ENCODE measurements at regions not wholly inside any gene's neighbourhood (a gene's known extent, or its start where the extent isn't known, plus 50 kb on each side); places are given as distances from the start of the nearest gene placed in this dataset.
A peak's percentile ranks its signal among the peaks of the same experiment; 100 is the strongest.

- no peak for DNase-seq
Measured at GRCh38 chr15:46735115-46735514, 982.2 kb upstream of the SEMA6D start.

DNA sequence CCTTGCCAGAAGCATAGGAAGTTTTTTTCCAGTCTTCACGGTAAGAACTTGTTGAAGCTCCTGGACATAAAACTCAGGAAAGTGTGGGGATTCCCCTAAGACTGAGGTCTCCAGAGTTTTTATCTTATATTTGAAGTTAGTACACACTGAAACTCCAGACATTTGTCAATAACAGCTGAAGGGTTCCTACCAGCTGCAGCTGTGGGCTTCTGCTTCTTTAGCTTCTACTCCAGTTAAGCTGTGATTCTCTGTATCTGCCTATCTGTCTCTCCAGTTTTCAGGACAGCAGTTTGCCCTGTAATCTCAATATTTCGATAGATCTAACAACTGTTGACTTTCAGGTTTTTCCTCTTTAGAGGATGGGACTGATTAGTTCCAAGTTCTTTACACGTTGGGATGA, 966.0 kb upstream of the SEMA6D start:
- DNase-seq = no peak

DNA sequence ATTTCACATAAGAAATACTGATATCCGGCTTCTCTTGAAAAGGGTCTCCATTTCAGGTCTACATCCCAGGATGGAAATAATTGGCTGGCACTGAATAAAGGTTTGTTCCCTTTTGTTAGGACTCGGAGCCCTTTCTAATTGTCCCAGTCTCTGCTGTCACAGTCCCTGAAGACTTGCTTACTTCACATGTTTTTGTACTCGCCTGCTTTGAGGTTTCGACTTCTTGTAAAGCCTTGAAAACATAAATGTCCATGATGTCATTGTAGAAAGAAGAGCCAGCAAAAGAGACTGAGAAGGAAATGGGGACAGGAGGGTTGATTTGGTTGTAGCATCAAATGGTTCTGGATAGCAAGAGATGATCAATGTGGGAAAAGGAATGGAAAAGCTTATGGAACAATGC, 963.4 kb upstream of the SEMA6D start:
- no peak for DNase-seq

DNA sequence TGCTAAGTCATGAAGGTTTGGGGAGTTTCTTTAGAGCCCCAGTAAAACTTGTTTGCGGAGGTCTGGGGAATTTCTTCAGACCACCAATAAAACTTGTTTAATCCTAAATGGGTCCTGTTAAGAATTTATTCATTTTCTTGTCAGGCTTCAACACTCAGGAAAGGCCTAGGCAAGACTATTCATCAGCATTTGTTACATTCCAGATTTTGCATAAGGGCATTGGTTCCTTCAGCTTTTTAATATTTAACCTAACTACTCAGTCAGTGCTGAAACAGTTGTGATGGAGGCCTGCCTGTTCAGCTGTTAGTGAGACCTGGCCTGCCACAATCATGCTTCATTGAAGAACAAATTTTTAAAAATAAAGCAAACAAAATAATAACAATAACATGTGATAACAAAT, 954.2 kb upstream of the SEMA6D start:
- no peak for DNase-seq

DNA sequence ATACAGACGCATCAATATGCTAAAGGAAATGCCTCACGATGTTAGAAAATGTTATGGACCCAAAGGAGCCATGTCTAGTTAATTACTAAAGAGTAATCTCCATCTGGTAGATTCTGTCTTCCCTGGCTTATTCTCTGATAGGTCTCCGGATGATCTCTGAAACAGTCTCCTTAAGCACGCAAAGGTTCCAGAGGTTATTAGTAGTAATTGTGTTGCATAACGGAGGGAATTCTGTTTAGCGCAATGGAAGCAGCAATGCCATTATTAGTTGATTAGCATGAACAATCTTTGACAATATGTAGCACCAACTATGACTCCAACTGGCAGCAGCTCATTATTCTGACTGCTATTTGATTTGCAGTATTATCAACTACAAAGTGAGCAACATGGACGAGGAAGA, 952.5 kb upstream of the SEMA6D start:
- no peak for DNase-seq

- DNase-seq = no peak
Measured at GRCh38 chr15:46766021-46766420, 951.3 kb upstream of the SEMA6D start.

GRCh38 chr15:46768287-46768686, 949.0 kb upstream of the SEMA6D start:
- no peak for DNase-seq

DNA sequence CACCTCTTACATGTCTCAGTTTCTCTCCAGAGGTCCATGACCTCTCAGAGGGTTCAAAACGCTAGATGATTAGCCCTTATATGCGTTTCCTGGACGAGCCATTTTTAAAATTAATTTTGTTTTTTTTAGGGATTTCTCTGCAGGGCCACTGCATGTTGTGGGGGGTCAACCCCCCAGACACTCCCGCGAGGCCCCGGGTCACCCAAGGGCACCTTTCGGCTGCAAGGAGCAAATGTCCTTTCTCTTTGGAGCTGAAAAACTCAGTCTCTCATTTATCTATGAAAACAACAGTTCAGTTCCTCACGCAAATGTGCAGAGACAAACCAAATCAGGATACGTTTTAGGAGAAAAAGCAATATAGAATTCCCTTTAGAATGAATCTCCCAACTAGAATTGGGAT, 944.3 kb upstream of the SEMA6D start:
- no peak for DNase-seq

DNA sequence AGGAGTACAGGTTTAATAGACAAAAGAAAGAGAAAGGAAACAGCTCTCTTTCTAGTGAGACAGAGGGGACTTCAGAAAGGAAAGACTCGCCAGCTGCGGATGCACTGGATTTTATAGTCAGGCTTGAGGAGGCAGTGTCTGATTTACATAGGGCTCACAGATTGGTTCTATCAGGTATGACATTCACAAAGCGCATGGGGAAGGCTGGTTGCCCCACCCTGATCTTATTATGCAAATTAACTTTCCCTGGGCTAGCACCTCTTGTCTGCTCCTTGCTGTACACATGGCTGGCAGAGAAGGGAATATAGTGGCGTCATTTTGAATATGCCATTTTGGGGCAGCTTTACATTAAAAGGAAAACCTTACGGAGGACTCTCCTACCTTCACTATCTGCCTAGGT, 938.4 kb upstream of the SEMA6D start:
- no peak for DNase-seq

GRCh38 chr15:46786590-46787285, 930.6 kb upstream of the SEMA6D start:
- DNase-seq = peak in 1 of 2 experiments; percentile 4

GRCh38 chr15:46795685-46796084, 921.6 kb upstream of the SEMA6D start:
- DNase-seq = no peak

- no peak for DNase-seq
Measured at GRCh38 chr15:46808834-46809233, 908.5 kb upstream of the SEMA6D start.

DNA sequence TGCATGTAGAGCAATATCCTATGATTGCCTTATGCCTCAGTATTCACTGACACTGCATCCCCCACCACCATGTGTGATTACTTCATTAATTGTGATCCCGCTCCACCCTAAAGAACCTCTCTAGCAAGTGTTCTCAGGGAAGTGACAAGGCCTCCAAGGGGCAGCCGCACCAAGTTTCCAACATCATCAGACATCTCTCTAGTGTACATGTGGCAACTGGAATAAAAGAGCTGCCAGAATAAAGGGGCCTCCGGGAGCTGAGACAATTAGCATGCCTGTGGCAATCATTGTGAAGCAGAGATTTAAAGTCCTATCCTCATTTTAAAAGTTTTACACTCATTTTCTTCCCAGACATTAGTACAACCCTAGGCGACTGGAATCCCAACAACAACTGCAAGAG, 902.1 kb upstream of the SEMA6D start:
- DNase-seq = no peak

GRCh38 chr15:46815765-46816164, 901.5 kb upstream of the SEMA6D start:
- DNase-seq = no peak

DNA sequence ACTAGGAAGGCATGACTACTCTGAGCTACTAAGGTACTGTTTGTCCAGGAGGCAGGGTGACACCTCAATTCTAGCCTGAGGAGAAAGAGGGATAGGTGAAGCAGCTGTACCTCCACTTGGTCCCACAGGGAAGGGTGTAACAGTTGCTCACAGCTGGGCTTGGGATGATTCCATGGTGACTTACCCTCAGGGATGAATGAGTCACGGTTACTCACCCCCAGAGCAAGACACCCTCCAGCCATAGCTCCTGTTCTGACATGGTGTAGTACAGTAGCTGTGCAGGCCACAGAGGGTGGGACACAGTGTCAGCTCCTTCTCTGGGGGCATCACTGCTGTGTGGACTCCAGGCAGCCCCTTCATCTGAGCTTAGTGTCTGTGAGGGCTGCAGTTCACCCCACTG, 868.6 kb upstream of the SEMA6D start:
- DNase-seq = no peak

DNA sequence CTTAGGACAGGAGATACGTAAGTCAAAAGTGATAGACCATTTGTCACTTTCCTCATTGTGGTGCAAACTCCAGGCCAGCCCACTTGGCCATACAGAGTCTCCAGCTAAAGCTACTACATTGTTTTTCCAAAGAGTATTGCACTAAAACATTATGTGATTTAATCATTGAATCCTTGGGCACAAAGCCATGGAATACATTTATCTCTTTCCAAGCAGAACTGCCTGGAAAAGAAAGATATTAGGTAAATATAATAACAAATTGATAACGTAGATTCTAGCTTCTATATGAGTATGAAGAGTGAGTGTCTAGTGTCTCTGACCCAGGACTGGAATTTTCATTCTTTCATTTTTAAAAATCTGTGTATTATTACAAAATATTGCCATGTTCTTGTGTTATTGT, 863.7 kb upstream of the SEMA6D start:
- no peak for DNase-seq

GRCh38 chr15:46854564-46854963, 862.7 kb upstream of the SEMA6D start:
- no peak for DNase-seq

- no peak for DNase-seq
Measured at GRCh38 chr15:46855388-46855787, 861.9 kb upstream of the SEMA6D start.

DNA sequence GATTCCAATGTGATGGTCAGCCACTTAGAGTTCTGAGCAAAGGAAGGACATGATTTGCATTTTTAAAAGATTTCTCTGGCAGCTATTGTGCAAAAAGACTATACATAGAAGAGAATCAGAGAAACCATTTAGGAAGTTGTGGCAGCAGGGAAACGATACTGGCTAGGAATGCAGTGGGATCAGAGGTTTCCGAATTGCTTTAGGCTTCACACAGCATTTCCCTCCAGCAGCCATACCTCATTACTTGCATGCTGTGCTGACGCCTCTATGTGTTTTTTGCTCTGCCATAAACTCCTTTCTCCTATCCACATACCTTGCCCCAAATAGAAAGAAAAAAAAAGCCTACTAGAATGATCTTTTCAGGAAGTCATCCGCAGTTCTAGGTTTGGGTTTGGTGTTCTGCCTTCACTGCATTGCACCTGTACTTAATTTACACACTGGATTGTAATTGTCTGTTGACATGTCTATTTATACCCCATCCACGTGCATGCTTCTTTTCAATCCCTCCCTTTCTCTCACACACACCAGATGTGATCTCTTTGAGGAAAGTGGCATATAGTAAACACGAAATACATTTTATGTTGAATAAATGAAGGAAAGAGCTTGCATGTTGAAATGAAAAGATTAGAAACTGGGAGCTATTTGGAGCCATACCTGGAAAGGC, 860.3 kb upstream of the SEMA6D start:
- DNase-seq = no peak

DNA sequence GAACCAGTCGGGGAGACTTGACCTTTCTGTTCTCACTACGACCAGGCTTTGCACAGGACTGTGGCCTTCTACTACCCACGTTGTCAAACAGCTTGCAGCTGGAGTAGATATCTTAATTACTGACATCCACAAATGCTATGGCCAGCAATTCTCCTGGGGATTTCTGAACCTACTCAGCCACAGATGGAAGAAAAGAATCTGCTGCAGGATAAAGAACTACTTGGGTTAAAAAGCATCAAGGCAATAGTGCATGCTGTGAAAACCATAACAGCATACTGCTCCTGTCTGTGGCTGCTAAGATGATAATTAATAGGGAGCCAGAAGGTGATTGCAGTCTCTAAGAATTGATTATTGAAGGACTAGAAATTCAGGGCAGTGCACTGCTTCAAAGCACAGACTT, 859.2 kb upstream of the SEMA6D start:
- DNase-seq = no peak

DNA sequence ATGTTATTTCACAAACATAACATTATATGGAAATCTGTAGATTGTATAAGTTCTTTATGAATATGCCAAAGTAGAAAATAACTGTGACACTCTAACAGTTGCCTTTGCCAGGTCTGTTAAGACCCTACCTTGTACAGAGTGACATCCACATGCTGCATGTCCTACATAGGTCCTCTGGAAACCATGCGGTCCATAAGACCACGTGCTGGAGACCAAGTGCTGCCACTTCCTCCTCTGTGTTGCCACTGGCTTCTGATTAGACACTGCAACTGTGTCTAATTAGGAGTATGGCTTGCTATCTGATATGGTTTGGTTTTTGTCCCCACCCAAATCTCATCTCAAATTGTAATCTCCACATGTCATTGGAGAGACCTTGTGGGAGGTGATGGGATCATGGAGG, 855.5 kb upstream of the SEMA6D start:
- DNase-seq = no peak

GRCh38 chr15:46865155-46865554, 852.1 kb upstream of the SEMA6D start:
- no peak for DNase-seq

DNA sequence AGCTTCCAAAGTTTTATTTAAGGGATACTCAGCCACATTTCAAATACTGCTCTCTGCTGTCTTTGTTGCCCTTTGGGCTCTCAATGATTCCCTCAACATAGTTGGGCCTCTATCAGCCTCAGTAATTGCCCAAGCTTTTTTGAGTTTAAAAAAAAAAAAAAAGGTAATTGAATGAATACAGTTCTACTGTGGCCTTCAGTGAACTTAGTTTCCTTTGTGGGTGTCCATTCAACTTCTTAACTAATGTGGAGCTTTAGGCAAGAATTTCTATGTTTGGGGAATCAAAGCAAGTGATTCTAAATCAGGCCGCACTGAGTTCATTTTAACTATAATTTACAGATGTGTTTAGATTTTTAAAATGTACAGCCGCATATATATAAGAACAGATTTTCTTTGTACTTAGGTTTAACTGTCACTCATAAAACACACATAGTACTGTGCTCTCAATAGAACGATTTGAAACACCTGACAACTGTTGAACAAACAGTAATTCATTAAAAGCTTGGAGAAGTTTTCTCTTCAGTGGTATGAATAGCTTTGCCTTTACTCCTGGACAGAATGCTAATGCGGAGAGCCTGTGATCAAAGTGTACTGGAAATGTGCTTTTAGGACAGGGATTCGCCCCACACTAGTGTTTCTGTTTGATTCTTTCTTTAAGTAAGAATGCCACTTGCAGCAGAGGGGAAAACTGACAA, 844.9 kb upstream of the SEMA6D start:
- no peak for DNase-seq

DNA sequence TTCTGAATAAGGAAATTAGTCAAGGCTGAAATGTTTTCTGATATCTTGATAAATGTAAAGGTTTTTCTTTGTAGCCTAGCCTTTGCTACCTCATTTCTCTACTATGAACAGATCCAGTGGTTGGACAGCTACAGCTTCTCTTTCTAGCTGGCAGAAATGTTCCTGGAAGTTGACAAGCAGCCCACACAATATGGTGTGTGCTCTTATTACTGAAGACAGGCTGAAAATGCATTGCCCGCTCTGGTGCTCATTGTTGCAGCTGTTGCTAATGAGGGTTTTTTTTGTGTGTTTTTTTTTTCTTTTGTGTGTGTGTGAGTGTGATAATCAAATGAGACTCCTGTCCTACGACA, 844.3 kb upstream of the SEMA6D start:
- no peak for DNase-seq
